ENCODE measurements at regions not wholly inside any gene's neighbourhood (a gene's known extent, or its start where the extent isn't known, plus 50 kb on each side); places are given as distances from the start of the nearest gene placed in this dataset.
"Not testable (repeated sequence)": the region's sequence is repeated elsewhere in the genome, so short reads cannot be mapped to it uniquely, and the experiment has no call there.

- DNase-seq = not testable (repeated sequence)
Measured at GRCh38 chr15:84421513-84422181, 179.2 kb upstream of the ZSCAN2 start.

- DNase-seq = not testable (repeated sequence)
Measured at GRCh38 chr15:84425327-84425726, 175.5 kb upstream of the ZSCAN2 start.

GRCh38 chr15:84473305-84473877 lies 127.4 kb upstream of the ZSCAN2 start:
- not testable (repeated sequence) for DNase-seq

- not testable (repeated sequence) for DNase-seq
Measured at GRCh38 chr15:84476364-84477033, 124.3 kb upstream of the ZSCAN2 start.

GRCh38 chr15:84477550-84477949 lies 123.3 kb upstream of the ZSCAN2 start:
- not testable (repeated sequence) for DNase-seq

- not testable (repeated sequence) for DNase-seq
Measured at GRCh38 chr15:84480174-84480681, 120.6 kb upstream of the ZSCAN2 start.

- DNase-seq = not testable (repeated sequence)
Measured at GRCh38 chr15:84483859-84484258, 117.0 kb upstream of the ZSCAN2 start.

GRCh38 chr15:84500165-84500889 lies 100.5 kb upstream of the ZSCAN2 start:
- DNase-seq = not testable (repeated sequence)

- not testable (repeated sequence) for DNase-seq
Measured at GRCh38 chr15:84503101-84503500, 97.7 kb upstream of the ZSCAN2 start.

- DNase-seq = not testable (repeated sequence)
Measured at GRCh38 chr15:84505552-84505951, 95.3 kb upstream of the ZSCAN2 start.

GRCh38 chr15:84512324-84512723 lies 88.5 kb upstream of the ZSCAN2 start:
- not testable (repeated sequence) for DNase-seq

GRCh38 chr15:84516773-84517172 lies 84.0 kb upstream of the ZSCAN2 start:
- DNase-seq = not testable (repeated sequence)

GRCh38 chr15:84525491-84526344 lies 75.1 kb upstream of the ZSCAN2 start:
- DNase-seq = not testable (repeated sequence)

- DNase-seq = not testable (repeated sequence)
Measured at GRCh38 chr15:84530751-84531150, 70.1 kb upstream of the ZSCAN2 start.

- DNase-seq = not testable (repeated sequence)
Measured at GRCh38 chr15:84531223-84531622, 69.6 kb upstream of the ZSCAN2 start.

GRCh38 chr15:84531709-84532367 lies 69.0 kb upstream of the ZSCAN2 start:
- not testable (repeated sequence) for DNase-seq

GRCh38 chr15:84533705-84534104 lies 67.1 kb upstream of the ZSCAN2 start:
- not testable (repeated sequence) for DNase-seq

GRCh38 chr15:84534561-84535235 lies 66.1 kb upstream of the ZSCAN2 start:
- not testable (repeated sequence) for DNase-seq

- not testable (repeated sequence) for DNase-seq
Measured at GRCh38 chr15:84536181-84536580, 64.6 kb upstream of the ZSCAN2 start.

GRCh38 chr15:84544586-84544985 lies 56.2 kb upstream of the ZSCAN2 start:
- DNase-seq = not testable (repeated sequence)

GRCh38 chr15:84547150-84547549 lies 53.7 kb upstream of the ZSCAN2 start:
- DNase-seq = not testable (repeated sequence)

Data from NCI-H510A (cell line).